ENCODE measurements at regions not wholly inside any gene's neighbourhood (a gene's known extent, or its start where the extent isn't known, plus 50 kb on each side); places are given as distances from the start of the nearest gene placed in this dataset.
"Not testable (repeated sequence)": the region's sequence is repeated elsewhere in the genome, so short reads cannot be mapped to it uniquely, and the experiment has no call there.

DNA sequence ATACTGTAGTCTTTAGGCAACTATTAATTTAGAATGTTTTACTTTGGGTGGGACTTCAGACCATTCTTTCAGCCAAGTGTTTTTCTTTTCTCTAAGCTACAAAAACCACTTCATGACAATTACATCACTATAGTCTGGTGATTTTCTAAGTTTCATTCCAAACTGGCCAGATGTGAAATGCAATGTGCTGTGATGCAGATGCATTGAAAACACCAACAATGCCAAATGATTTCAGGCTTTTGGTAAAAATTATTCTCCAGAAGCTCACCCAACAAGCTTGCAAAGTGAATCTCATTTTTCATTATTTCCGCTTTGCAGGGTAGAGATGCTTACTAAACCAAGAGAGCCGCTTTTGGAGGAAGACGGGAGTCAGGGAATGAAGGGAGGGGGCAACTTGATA is 118.4 kb upstream of the ANK3 start:
- no peak for DNase-seq

DNA sequence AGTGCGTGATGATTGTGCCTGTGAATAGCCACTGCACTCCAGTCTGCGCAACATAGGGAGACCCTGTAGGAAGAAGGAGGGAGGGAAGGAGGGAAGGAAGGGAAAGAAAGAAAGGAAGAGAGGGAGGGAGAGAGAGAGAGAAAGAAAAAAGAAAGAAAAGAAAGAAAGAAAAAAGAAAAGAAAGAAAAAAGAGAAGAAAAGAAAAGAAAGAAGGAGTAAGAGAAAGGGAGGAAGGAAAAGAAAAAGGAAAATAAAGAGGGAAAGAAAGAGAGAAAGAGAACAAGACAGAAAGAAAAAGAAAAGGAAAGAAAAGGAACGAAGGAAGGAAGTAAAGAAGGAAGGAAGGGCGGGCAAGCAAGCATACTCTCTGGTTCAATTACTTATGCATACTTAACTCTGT is 112.9 kb upstream of the ANK3 start:
- DNase-seq = no peak

DNA sequence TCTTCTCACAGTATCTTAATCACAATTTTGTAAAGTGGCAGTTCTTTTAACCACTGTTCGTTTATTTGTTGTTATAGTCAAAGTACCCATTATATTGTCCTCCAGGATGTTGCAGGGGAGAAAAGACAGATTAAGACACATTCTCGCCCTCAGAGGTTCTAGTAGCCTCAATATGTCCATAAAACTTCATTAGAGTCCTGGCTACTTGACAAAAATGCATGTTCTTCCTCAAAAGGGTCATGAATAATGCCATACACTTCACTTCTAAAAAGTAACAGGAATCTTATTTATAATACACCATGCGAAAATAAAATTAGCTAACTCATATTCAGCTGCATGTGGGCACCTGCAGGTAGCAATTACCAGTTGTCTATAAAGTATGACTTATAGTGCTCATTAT is 109.3 kb upstream of the ANK3 start:
- no peak for DNase-seq

GRCh38 chr10:60497364-60497763 is 107.7 kb upstream of the ANK3 start:
- no peak for DNase-seq

GRCh38 chr10:60496181-60496580 is 106.5 kb upstream of the ANK3 start:
- DNase-seq = no peak

DNA sequence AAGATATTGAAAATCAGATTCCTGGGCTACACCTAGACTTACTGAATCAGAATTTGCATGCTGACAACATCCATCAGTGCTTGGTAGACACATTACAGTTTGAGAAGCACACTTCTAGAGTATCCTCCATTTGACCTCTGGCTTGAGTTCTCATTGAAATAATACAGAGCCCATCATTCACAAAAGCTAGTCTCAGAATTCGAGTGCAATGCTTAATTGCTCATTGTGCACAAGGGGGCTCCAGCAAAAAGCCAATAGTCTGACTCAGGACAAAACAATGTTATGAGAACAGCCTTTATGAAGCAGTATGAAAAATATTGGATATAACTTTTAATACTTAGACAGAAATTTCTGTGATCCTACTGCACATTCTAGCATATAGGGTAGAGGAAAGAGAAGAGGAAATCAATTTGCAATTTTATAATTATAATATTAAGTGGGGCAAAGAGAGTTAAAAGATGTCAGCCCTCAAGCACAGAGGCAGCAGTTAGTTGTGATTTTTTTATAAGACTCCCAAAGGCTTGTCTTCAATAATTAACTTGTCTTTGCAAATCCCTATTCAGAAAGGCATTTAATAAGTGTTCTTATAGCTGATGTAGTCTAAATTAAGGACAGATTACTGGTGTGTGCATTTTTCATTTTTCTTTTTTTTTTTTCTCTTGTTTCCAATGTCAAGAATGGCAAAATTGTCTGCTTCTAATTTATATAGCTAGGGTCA is 105.8 kb upstream of the ANK3 start:
- DNase-seq = no peak

DNA sequence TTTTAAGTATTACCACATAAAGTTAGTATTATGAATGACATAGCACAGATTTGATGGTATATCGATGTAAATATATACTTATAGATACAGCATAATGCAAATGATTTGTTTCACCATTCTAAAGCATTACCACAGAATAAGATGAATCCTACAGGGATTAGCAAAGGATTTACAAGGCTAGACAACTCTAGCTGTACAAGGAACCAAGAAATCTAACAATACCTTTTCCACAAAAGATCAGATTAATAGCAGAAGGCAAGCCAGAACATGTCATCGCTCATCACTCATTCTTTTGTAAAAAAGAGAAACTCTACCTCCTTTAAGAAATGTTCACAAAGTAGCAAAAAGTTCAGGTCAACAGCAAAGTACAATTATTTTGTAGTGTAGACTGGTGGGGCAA is 105.1 kb upstream of the ANK3 start:
- DNase-seq = no peak

- no peak for DNase-seq
These were observed 101.5 kb upstream of the ANK3 start for GRCh38 chr10:60491162-60491561.

GRCh38 chr10:60490013-60490412 is 100.3 kb upstream of the ANK3 start:
- no peak for DNase-seq

DNA sequence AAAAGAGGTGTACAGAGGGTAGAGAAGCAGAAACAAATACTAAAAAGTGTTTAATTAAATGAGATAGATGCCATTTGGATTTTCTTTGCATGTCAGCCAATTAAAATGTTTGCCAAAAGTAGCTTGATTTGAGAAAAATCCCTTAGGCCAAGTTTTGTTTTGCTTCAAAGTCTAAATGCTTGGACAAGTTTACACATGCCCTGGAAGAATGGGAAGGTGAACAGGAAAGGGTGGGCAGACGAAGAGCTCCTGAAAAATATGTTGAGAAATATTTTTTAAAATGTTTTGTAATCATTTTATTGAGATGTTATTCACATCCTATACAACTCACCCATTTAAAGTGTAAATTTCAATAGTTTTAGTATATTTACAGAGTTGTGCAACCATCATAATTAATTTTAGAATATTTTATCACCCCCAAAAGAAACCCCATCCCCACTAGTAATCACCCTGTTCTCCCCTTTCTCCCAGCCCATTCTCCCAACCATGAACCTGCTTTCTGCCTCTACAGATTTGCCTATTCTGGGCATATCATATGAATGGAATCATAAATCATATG is 98.5 kb upstream of the ANK3 start:
- DNase-seq = no peak

DNA sequence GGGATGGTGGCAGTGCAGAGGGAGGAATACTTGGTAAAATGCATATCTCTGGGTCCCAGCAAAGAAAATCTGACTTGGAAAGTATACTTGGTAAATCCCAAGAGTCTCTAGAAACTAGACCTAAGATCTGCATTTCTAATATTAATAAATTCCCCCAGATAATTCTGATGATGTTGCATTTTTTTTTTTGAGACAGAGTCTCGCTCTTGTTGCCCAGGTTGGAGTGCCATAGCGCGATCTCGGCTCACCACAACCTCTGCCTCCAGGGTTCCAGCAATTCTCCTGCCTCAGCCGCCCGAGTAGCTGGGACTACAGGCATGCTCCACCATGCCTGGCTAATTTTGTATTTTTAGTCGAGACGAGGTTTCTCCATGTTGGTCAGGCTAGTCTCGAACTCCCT is 97.9 kb upstream of the ANK3 start:
- DNase-seq = no peak

- DNase-seq = no peak
These were observed 95.3 kb upstream of the ANK3 start for GRCh38 chr10:60485025-60485424.

GRCh38 chr10:60480865-60481563 is 91.3 kb upstream of the ANK3 start:
- DNase-seq = no peak

DNA sequence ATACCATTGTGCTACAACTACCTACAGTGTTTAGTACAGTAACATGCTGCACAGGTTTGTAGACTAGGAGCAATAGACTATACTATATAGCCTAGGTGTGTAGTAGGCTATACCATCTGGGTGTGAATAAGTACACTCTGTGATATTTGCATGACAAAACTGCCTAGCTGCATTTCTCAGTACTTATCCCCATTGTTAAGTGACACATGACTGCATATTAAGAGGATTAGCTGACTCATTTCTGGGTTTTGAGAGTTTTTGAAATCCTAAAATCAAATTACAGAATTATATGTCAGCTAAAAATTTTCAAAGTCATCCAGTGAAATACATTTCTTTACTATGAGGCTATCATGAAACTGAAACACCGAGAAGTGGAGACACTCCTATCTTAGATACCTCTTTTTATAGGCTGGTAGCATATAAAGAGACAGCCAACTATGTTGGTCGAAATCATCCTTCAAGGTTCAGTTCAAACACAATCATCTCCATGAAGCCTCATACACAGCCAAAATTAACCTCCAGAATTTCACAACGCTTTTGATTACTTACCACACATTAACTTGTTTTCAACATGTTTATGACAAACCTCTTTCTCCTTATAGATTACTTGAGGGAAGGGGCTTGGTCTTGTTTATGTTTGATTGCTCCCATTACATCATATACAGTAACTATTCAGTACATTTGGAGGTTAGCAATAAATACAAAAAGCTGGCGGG is 89.8 kb upstream of the ANK3 start:
- DNase-seq = no peak

- DNase-seq = no peak
These were observed 86.8 kb upstream of the ANK3 start for GRCh38 chr10:60476451-60476850.

DNA sequence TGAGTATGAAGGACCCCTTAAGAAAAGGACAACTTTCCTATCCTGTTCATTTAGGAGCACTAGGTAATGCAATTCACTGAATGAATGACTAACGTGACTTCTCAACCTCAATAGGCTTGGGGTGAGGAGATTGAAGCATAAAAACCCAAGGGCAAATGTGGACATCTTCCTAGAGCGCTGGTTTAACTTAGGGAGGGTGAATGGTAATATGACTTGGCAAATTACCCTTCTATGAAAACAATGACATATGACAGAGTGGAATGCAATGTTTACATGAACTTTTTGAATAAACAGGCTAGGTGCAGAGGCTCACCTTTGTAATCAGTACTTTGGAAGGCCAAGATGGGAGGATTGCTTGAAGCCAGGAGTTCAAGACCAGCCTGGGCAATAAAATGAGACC is 83.9 kb upstream of the ANK3 start:
- DNase-seq = no peak

DNA sequence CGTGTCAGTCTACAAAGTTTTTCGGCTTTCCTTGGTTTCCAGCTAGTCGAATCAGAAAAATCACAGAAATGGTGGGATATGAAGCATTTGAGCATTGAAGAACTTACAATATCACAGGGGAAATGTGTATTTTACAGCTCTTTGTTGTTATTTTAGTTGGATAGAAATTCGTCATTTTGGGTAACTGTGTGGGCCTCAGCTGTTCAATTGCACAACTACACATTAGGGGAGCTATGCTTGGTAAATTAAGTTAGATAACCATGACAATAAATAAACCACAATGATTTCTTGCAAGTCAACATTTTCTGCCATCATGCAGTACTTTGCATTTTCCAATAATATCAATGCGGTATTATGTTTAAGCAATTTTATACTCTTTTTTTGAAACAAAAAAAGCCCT is 80.4 kb upstream of the ANK3 start:
- DNase-seq = no peak

- DNase-seq = not testable (repeated sequence)
These were observed 79.5 kb upstream of the ANK3 start for GRCh38 chr10:60469147-60469546.

DNA sequence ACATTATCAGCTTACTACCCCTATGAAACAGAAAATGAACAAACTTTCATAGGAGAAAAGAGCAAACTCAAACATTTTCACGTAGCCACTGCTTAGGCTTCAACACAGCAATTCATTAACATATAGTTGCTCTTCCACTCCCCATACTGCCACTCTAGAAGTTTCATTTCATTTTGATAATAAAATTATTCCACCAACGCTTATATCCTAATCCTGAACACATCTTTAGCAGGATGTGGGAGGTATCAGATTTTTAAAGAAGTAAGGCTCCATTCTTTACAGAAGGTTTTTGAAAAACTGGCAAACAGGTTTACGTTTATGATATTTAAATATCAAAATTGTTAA is 77.5 kb upstream of the ANK3 start:
- no peak for DNase-seq

GRCh38 chr10:60466267-60467201 is 76.9 kb upstream of the ANK3 start:
- no peak for DNase-seq

- no peak for DNase-seq
These were observed 76.1 kb upstream of the ANK3 start for GRCh38 chr10:60465801-60466200.

DNA sequence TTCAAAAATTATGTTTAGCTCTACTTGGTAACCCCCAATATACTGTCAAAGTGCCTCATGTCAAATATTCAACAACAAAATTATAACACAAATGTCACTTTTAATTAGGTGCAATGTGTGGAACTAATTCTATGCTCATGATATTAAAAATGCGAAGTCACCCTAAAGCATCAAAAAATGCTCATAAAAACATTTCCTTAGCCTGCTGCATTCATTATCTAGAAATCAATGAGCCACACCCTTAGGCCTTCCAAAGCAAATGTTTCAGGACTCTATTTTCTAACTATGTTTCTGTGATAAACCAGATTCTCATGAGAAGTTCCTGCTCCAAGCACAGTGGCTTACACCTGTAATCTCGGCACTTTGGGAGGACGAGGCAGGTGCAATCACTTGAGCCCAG is 75.0 kb upstream of the ANK3 start:
- no peak for DNase-seq

- no peak for DNase-seq
These were observed 74.1 kb upstream of the ANK3 start for GRCh38 chr10:60463746-60464145.

Data from stimulated activated naive CD4-positive, alpha-beta T cell treated with Interleukin-2 at 50 U/mL for 16 hours (primary cell).